A549 (cell line): ENCODE measurements at regions not wholly inside any gene's neighbourhood (a gene's known extent, or its start where the extent isn't known, plus 50 kb on each side); places are given as distances from the start of the nearest gene placed in this dataset.

Source experiments
- CEBPB ChIP-seq, 2 experiments: fragments of >200 bp in 1 of 2; sonication (Bioruptor Twin) in 1 of 2; formaldehyde crosslinking in 1 of 2; IDR thresholded peaks; 2 replicates each; pipeline ENCODE4 v1.6.1; 2012 to 2016
- CHD2 ChIP-seq: fragments of 150-350 bp; IDR thresholded peaks from 2 replicates; pipeline ENCODE4 v1.6.1; 2014; ENCODE audit warnings: low read length; ENCODE audit not compliant: partially characterized antibody
- CTCF ChIP-seq: fragments of >200 bp; sonication (Bioruptor Twin); formaldehyde crosslinking; IDR thresholded peaks from 3 replicates; pipeline ENCODE4 v1.5.1; 2016
- ESRRA ChIP-seq: fragments of 150-350 bp; IDR thresholded peaks from 2 replicates; pipeline ENCODE4 v1.6.1; 2014; ENCODE audit warnings: mild to moderate bottlenecking, low read length, borderline replicate concordance
- POLR2A ChIP-seq: IDR thresholded peaks from 2 replicates; pipeline ENCODE4 v1.6.1; 2012; ENCODE audit warnings: mild to moderate bottlenecking, low read length
- RCOR1 ChIP-seq: fragments of 150-350 bp; IDR thresholded peaks from 2 replicates; pipeline ENCODE4 v1.6.1; 2014; ENCODE audit warnings: antibody characterized with exemption, low read length, low read depth
- TP53 ChIP-seq: fragments of 250-450 bp; sonication (Bioruptor Pico); IDR thresholded peaks from 2 replicates; pipeline ENCODE4 v1.5.0; 2021; ENCODE audit warnings: mild to moderate bottlenecking, moderate library complexity

GRCh38 chr16:11422381-11423314 lies 77.4 kb downstream of the RMI2 start:
- no peak for TF ChIP-seq CEBPB (IDR thresholded peaks at IDR 0.05)
- no peak for TF ChIP-seq CTCF
- TF ChIP-seq TP53: no peak
- TF ChIP-seq CHD2: no peak
- TF ChIP-seq RCOR1: no peak
- no peak for TF ChIP-seq POLR2A
- no peak for TF ChIP-seq ESRRA
